HG02588 (cell line): ENCODE measurements at regions not wholly inside any gene's neighbourhood (a gene's known extent, or its start where the extent isn't known, plus 50 kb on each side); places are given as distances from the start of the nearest gene placed in this dataset.
"Not testable (repeated sequence)": the region's sequence is repeated elsewhere in the genome, so short reads cannot be mapped to it uniquely, and the experiment has no call there.

Experiments
- ATAC-seq: cut with Tn5 transposase; IDR thresholded peaks from one replicate; pipeline ENCODE4 v1.9.1; 2021; ENCODE audit warnings: mild to moderate bottlenecking, moderate library complexity; ENCODE audit not compliant: unreplicated experiment

DNA sequence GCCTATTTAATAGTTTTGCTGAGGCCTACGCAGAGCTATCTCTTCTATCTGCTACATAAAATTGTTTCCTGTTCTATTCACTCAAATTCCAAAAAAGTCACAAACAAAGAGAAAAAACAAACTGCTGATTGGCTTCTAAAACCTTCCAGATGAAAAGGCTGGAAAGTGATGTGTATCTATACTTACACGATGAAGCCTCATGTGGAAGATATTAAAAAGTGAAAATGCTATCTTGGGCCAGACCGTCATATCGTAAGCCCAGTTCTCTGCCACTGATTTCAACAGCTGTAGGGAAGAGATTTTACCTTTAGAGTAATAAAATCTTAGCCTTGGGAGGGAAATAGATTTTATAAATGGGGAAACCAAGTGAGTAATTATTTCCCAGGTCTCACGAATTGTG is 394.8 kb downstream of the KIF20B start:
- ATAC-seq: no peak

DNA sequence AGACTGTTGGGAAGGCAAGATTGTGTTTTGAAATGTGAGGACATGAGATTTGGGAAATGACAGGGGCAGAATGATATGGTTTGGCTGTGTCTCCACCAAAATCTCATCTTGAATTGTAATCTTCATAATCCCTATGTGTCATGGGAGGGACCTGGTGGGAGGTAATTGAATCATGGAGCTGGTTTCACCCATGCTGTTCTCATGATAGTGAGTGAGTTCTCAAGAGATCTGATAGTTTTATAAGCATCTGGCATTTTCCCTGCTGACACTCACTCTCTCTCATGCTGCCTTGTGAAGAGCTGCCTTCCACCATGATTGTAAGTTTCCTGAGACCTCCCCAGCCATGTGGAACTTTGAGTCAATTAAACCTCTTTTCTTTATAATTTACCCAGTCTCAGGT is 406.2 kb downstream of the KIF20B start:
- not testable (repeated sequence) for ATAC-seq

DNA sequence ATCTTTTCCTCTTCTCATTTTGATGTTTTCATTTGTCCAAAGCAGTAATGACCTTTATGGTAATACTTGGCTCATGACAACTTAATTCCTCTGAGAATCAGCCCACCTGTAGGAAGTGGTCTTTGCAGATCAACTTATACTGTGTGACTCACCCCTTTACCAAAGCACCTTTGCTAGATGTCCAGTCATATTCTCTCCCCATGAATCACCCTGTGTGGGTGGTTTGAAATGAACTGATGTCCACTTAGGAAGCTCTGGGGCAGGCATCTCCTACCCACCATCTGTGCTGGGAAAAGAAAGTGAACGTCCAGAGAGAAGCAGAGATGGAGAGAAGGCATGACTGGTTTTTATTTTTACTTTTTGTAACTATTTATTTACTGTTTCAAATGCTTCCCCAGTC is 410.3 kb downstream of the KIF20B start:
- no peak for ATAC-seq

DNA sequence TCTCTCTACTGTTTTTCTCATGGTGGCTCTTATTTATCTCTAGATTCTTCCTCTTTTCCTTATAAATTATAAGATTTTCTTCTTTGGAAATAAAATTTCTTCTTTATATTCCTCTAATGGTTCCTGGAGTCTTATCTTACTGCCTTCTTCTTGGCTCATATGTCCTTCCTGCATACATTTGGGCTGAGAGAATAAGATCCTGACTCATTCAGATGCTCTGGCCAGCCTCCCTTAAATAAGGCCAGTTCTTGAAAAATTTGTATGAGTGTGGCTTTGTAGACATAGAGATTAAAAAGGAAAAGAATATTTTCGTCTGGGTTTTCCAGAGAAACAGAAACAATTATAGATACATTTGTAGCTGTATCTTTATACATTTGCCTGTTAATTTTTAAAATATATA is 411.3 kb downstream of the KIF20B start:
- no peak for ATAC-seq

DNA sequence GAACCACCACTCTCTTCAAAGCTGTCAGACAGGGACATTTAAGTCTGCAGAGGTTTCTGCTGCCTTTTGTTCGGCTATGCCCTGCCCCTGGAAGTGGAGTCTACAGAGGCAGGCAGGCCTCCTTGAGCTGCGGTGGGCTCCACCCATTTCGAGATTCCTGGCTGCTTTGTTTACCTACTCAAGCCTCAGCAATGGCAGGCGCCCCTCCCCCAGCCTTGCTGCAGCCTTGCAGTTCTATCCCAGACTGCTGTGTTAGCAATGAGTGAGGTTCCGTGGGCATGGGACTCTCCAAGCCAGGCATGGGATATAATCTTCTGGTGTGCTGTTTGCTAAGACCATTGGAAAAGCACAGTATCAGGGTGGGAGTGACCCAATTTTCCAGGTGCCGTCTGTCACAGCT is 417.2 kb downstream of the KIF20B start:
- ATAC-seq: not testable (repeated sequence)

DNA sequence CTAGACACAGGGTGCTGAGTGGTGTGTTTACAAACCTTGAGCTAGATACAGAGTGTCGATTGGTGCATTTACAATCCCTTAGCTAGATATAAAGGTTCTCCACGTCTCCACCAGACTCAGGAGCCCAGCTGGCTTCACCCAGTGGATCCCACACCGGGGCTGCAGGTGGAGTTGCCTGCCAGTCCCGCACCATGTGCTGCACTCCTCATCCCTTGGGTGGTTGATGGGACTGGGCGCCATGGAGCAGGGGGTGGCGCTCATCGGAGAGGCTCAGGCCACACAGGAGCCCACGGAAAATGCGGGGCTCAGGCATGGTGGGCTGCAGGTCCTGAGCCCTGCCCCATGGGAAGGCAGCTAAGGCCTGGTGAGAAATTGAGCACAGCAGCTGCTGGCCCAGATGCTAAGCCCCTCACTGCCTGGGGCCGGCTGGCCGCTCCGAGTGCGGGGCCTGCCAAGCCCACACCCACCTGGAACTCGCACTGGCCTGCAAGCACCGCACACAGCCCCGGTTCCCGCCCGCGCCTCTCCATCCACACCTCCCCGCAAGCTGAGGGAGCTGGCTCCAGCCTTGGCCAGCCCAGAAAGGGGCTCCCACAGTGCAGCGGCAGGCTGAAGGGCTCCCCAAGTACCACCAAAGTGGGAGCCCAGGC is 418.4 kb downstream of the KIF20B start:
- not testable (repeated sequence) for ATAC-seq

DNA sequence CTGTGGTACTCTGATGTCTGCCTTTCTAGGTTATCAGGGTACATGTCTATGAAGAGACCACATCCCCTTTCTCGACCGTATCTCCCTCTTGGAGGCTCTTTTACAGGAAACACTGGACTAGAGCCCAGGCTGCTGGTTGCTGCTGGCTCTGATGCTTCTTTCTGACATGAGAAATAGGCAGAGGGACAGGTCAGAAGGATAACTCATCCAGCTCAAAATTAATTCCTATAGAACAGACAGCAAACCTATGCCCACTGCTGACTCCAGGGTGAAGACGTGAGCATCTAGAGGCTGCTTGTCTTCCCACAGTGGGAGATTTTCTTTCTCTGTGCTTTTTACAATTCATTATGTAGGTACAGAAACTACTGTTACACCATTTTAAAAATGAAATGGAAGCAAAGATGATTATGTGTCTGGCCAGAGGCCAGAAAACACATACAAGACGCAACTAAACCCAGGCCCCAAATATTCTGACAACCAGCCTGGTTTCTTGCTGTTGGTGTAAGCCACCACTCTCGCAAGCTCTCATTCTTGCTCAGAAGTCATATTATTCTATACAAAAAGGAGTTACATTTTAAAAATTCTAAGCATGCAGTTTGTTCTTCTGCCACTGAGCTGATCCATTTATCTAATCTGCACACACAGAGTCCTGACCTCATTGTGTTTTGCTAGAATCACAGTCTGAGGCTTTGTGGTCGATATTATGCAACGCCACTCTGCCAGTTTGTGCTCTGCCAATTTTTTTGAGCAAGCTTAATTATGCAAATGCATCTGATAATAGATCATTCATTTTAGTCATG is 424.3 kb downstream of the KIF20B start:
- no peak for ATAC-seq

DNA sequence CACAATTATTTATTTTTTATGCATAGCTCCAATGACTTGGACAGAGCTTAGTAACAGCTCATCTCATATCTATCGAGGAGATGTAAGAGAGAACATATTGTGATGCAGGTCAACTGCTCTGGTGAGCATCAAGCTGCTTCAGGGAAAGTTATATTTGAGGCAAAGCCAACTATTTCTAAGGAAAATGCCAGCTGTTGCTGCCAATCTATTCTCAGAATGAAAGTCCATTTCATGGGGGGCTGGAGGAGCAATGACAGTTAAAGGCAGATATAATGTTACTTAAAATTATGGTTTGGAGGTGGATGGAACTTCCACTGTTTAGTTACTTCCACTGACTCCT is 424.8 kb downstream of the KIF20B start:
- no peak for ATAC-seq

DNA sequence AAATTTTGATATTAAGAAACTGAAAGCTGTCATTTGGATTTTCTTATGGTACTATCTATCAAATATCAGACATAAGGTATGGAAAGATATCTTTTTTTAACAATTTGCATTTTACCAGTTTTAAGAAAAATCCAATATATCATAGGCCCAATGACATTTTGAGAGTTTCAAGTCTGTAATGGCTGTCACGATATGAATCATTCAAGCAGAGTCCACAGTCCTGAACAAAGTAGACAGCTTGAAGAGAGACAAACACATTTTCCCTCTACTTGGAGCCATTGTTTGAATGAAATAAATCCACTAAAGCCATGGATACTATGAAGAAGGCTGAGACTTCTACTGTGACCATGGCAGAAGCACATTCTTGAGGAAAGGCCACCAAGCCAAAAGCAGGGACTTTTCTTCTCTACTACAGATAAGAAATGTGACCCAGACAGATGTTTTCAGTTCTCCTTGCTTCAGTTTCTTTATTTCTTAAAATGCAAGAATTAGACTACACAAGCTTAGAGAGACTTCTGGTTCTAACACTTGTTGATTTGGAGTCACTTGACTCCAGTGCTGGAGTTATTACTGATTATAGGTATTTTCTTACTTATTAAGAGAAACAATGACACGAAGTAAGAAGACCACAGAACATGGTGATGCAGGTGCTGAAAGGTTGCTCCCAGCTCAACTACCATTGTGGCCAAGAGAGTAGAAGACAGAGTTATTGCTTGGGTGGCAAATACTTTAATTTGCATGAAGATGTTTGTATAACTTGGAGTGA is 429.1 kb downstream of the KIF20B start:
- ATAC-seq: peak; percentile 59

DNA sequence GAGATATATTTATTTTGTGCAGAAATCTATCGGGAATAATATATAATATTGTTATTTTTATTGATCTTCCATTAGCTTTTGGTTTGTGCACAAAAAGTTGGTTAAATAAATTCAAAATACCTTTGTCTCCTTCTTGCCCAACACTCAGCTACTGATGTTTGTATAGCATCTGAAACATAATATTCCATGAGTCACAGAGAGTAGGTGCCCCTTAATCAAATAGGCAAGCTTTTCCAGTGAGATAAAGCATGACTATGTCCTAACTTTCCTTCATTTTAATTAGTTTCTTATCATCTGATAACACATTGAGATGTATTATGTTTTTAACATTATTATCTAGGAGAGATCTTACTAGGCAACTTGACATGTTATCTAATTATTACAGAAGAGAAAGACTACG is 432.2 kb downstream of the KIF20B start:
- no peak for ATAC-seq

DNA sequence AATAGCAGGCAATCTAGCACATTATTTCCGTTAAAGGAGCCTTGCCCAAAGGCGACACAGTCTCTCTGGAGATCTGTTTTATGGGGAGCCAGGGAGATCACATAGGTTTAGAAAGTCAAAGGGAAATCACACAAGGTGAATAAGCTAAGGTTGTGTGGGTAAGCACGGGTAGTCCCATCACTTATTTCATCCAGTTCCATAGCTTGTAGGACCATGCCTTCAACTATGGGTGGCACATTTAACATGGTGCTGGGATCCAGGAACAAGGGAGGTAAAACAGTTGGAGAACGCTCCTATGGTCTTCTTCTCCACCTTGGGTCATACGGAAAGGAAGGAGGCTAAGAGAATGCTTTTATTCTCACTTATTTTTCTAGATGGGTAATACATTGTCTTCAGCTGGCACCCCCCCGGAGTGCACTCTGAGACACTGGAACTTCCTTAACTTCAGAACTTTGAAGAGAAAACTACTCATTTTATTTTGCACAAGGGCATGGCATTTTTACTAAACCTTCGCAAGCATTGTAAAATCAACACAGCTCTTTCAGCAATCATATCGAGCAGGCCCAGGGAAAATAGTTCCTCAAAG is 435.4 kb downstream of the KIF20B start:
- ATAC-seq: no peak

DNA sequence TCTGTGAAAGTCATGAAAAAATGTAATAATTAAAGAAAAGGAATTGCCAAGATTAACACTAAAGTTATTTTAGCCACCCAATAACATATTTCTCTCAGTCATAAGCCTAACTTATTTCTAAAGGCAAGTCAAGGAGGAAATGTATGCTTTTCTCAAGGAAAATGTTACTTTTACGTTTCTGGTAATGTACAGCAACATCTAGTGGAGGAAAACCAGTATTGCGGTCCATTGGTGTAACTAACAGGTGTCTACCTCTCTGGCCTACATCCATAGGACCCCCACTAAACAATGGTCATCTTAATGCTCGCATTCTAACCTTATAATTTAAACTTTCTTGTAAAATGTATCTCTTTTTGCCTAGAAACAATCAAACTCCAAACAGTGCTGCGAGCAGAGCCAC is 437.5 kb downstream of the KIF20B start:
- no peak for ATAC-seq

DNA sequence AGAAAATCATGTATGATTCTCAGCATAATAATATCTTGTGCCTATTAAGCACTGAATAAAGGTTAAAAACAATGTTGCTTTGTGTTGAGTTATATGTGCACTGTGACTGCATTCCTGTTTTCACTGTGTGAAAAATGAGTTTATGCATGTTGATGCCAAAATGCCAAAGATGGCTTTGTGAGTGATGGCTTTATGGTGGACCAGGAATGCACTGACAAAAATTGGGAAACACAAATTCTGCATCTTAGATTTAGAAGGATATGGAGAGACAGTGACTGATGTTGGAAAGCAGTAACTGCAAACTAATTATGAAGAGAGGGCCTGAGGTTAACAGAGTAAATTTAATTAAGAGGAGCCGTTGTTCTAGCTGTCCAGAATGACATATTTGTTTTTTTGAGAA is 440.4 kb downstream of the KIF20B start:
- ATAC-seq: no peak

DNA sequence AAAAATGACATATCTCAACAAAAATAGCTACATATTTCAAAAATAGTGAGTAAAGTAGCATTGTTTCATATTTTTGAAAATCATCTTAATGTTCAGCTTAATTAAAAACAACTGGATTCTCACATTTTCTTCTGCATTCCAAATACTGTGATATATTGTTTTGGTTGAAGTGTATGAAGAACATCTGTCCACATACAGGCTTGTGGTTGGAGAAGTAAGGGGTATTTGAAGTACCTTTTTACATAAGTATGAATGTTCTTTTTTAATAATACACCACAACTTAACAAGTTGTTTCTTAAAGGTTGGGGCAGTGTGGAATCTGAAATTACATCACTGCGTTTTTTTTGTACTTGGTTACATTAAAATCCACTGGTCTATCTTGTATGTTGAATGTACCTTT is 442.5 kb downstream of the KIF20B start:
- no peak for ATAC-seq

DNA sequence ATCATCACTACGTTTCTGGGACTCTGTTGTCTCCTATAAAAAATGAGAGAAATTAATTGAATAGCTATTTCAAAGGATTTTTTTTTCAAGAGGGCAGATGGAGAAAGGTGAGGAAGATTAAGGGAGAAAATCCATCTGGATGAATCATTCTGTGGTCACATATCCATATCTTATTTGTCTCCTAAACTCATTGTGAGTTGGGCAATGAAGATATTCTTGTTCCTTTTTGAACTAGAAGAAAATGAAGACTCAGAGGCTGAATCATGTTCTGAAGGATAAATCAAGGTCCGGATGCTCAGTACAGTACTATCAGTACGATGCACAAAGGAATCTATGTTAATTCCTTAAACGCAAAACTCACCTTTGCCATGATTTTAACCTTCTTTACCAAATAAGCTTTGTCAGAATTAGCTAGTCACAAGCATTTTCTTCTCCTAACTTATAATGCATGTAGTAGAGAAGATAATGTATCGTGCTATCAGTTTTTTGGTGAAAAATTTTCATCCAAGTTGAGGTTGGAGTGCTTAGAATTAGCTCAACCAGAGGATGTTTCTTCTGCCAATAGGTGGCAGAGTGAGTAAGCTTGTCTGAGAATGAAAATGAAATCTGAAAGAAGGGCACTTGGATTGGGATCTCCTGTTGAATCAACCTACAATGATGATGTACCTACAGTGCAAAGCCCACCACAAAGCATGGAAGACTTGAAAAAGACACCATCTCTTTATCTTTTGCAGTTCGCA is 446.9 kb downstream of the KIF20B start:
- ATAC-seq: no peak

DNA sequence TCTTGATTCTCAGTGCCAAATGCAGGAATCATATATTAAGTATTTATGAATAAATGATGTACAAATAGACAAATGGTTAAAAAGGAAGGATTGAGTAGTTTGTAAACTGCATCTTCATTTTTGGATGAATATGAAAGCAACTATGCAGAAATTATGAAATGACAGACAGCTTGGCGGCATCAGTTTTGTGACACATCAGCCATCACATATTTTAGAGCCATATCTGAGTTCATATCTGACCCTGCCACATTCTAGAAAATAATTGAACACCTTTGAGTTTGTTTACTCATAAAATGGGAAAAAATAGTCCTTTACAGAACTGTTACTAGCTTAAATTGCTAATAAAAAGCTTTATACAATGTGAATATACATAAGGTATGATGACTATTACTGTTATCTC is 448.2 kb downstream of the KIF20B start:
- ATAC-seq: no peak

DNA sequence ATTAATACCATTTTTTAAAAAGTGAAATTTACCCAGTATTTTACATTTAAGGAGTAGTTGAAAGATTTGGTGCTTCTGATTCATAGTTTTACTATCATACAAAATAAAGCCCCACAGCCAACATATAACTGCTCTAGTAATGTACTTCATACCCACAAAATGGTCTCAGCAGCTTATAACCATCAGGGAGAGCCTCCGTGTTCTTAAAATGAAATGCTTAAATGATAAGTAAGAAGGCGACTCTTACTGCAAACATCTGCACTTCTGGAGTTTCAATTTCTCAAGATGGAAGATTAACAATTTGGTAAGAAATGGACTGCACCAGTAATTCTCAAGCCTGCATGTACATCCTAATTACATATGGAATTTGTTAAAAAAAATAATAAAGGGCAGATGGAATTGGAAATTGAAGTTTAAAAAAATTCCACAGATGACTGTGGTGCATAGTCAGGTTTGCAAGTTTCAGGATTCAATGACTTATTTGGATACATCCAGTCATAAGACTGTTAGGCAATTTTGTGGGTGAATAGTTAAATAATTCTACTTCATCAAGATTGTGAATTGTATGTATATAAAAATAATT is 461.0 kb downstream of the KIF20B start:
- no peak for ATAC-seq

DNA sequence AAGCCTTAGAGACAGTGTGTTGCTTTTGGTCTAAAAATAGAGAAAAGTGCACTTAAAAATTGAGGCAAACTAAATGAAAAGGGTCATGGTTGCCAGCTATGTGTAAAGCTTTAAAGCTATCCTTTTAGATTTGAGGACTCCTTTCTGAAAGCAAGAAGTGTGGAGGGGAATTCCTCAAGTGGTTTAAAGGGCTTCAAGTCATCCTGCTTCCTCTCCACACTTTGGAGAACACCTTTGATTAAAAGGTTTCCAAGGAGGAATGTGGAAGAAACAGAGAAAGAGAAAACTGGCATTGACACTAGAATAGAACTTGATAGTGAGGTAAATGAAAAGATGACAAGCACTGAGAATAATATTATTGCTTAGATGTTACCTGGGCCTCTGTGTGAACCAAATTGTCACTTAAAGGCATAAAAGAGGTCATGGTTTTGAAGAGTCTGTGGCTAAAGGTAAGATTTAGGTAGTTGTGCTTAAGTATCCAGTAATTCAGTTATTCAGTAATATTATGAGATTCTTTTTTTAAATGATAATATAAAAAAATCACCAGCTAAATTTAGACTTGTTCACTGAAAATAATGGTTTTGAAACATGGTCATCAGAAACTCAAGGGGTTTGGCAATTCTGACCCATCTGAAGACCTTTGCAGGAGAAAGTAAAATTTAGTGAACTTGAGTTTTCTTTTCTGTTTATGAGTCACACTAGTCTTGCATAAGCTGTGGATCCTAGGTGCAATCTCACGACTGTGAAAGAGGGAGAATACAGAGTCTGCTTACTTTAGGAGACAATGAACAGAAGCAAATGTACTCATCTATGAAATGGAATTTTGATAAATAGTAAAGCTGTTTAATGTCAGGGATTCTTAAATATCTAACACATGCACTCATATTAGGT is 466.0 kb downstream of the KIF20B start:
- no peak for ATAC-seq

DNA sequence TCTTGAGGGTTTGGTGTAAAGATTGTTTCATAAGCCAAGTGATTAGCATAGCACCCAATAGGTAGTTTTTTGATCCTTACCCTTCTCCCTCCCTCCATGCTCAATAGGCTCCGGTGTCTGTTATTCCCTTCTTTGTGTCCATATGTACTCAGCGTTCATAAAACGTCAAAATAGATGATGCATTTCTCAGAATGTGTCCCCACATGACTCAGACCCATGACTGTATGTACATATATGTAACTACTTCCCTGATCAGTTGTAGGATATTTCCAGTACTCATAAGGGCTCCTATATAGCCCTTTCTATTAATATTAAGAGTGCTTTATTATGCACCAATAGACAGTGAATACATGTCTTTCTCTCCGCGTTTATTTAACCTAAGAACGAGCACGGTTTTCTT is 466.9 kb downstream of the KIF20B start:
- ATAC-seq: no peak
